Activated naive CD4-positive, alpha-beta T cell treated with anti-CD3 and anti-CD28 coated beads, Interleukin-2, amount 50 U/mL, for 24 hours (primary cell): ENCODE measurements at regions not wholly inside any gene's neighbourhood (a gene's known extent, or its start where the extent isn't known, plus 50 kb on each side); places are given as distances from the start of the nearest gene placed in this dataset.

Experiments
- H3K27ac Mint-ChIP-seq: one replicate; pipeline ENCODE4 v1.8.0; 2021; ENCODE audit warnings: mild to moderate bottlenecking, mixed read lengths
- H3K27me3 Mint-ChIP-seq: one replicate; pipeline ENCODE4 v1.8.0; 2021; ENCODE audit warnings: mixed read lengths
- H3K36me3 Mint-ChIP-seq: one replicate; pipeline ENCODE4 v1.8.0; 2021; ENCODE audit warnings: mixed read lengths
- H3K4me1 Mint-ChIP-seq: one replicate; pipeline ENCODE4 v1.8.0; 2021; ENCODE audit warnings: mixed read lengths
- H3K4me3 Mint-ChIP-seq: one replicate; pipeline ENCODE4 v1.8.0; 2021; ENCODE audit warnings: mild to moderate bottlenecking, mixed read lengths
- H3K9me3 Mint-ChIP-seq: one replicate; pipeline ENCODE4 v1.8.0; 2021; ENCODE audit warnings: mixed read lengths

DNA sequence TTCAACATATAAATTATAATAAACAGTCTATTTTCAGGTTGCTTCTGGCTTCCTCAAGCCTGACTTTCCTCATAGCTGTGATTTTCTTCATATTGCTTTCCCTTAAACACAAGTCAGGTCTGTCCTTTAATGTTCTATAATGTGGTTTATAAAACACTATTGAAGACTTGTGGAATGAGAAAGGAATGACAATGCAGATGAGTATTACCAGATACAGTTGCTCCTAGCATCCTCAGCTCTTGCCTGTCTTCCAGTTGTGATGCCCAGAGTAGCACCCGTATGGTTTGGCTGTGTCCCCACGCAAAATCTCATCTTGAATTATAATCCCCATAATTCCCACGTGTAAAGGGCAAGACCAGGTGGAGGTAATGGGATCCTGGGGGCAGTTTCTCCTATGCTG, 265.7 kb upstream of the BOD1L1 start:
- H3K27me3 Mint-ChIP-seq, result no peaks in the 10 kb centered on the region
- no peak overlapping the region for H3K4me3 Mint-ChIP-seq
- H3K36me3 Mint-ChIP-seq, result no peaks in the 10 kb centered on the region
- no peaks in the 10 kb centered on the region for H3K4me1 Mint-ChIP-seq
- no peaks in the 10 kb centered on the region for H3K9me3 Mint-ChIP-seq
- H3K27ac Mint-ChIP-seq, result no peak overlapping the region

DNA sequence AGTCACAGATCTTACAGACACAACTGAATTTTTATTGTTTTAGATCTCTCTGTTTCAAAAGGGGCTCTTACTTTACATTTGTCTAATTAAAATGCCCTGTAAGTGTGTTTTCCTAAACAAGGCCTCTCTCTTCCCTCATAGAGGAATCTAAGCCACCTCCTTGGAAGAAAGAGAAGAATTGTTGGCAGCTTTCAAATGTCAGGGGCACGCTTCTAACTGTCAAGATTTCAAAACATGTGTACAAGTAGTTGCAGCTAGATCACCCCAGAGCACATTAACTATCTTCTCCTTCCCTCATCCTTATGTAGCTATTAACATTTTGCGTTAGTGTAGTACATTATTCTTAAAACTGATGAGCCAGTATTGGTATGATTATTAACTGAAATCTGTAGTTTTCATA, 266.5 kb upstream of the BOD1L1 start:
- H3K36me3 Mint-ChIP-seq, result no peaks in the 10 kb centered on the region
- H3K4me1 Mint-ChIP-seq, result no peaks in the 10 kb centered on the region

DNA sequence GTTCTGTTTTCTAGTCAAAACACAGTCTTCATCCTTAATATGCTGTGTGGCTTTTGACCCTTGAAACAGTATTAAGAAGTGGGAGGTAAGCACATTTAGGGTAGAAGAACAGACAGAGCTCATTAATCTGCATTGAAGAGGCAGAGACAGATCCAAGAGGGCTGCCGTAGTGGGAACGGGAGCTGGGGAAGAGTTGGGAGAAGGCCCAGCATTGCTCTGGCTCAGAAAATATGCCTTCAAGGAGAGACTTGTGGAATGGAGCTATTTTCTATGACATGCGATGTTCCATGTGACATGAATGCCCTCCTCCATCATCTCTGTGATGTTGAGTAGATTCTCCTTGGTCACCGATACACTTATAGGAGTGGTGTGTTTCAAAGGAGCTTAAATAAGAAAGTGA, 273.3 kb upstream of the BOD1L1 start:
- Mint-ChIP-seq H3K4me3 (no peak overlapping the region), H3K4me1 (no peaks in the 10 kb centered on the region), H3K27me3 (no peaks in the 10 kb centered on the region), H3K9me3 (no peaks in the 10 kb centered on the region), H3K27ac (no peak overlapping the region), H3K36me3 (no peaks in the 10 kb centered on the region)

More for the DNA sequence above, 266.5 kb upstream of the BOD1L1 start:
- Mint-ChIP-seq H3K4me3 (no peak overlapping the region), H3K27ac (no peak overlapping the region), H3K27me3 (no peaks in the 10 kb centered on the region), H3K9me3 (no peaks in the 10 kb centered on the region)

DNA sequence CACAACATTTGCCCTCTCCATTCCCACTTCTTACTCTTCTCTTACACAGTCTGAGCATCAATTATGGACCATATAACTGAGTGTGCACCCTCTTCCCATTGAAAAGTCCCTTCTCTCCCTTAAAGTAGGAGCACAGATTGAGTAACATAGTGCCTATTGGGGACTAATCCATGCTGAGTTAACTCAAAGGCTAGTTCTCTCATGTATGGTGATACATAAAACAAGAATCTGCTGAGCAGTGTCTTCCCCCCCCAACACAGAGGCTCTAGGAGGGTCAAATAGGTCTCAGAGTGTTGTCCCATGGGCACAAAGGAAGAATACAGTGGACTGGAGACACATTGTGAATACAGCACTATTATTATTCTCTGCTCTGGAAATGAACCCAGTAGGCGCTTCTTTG, 274.6 kb upstream of the BOD1L1 start:
- H3K27me3 Mint-ChIP-seq, result no peaks in the 10 kb centered on the region
- H3K9me3 Mint-ChIP-seq, result no peaks in the 10 kb centered on the region
- H3K36me3 Mint-ChIP-seq, result no peaks in the 10 kb centered on the region

DNA sequence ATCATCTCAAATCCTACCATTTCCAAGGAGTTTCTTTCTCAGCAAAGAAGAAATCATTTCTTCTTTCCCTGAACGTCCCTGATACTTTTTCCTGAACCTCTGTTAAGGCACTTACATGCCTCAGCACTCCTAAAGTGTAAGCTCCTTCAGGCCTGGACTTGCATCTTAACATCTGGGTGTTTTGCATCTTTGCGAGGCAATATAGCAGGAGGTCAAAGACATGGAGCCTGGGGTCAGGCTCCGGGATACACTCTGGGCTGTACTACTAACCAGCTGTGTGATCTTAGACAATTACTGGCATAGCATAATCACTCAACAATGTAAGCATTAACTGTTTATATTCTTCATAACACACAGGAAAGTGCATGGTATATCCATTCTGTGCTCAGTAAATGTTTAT, 275.5 kb upstream of the BOD1L1 start:
- H3K4me3 Mint-ChIP-seq, result no peak overlapping the region
- no peaks in the 10 kb centered on the region for H3K9me3 Mint-ChIP-seq
- no peaks in the 10 kb centered on the region for H3K4me1 Mint-ChIP-seq
- no peaks in the 10 kb centered on the region for H3K27me3 Mint-ChIP-seq
- no peaks in the 10 kb centered on the region for H3K36me3 Mint-ChIP-seq
- no peak overlapping the region for H3K27ac Mint-ChIP-seq

More for the DNA sequence above, 274.6 kb upstream of the BOD1L1 start:
- no peak overlapping the region for H3K27ac Mint-ChIP-seq
- H3K4me1 Mint-ChIP-seq, result no peaks in the 10 kb centered on the region
- H3K4me3 Mint-ChIP-seq, result no peak overlapping the region

DNA sequence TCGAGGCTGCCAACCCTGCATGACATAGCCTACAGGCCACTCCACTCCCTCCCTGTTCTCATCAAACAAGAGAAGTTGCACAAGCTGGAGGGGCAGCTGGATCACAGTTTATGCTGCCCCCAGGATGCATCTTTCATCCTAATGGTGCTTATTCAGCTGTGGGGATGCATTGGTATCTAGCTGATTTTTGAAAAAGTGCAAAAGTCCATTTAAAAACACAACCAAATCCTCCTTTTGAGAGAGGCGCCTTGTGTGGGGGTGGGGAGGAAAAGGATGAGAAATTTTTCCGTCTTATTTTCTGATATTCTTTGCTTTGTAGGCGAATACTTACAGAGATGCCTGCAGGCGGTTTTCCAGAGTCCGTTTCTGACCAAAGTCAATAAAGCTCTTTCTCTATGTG, 276.4 kb upstream of the BOD1L1 start:
- H3K4me3 Mint-ChIP-seq, result no peak overlapping the region

DNA sequence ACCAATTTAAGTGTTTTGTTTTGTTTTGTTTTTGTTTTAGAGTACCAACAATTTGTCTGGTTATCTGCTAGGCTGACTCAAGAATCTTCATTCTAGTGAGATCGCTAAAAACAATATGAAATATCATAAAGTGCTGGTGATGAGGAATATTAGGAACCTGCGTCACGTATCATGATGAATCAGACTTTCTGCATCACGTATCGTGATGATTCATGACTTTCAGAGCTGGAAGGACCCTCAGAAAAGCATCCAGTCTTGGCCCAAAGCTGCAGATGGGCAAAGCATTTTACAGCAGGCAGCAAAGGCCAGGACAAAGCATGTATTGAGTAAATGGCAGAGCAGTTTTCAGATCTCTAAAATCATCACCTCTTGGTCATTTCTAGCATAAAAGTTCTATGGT, 278.0 kb upstream of the BOD1L1 start:
- H3K36me3 Mint-ChIP-seq, result no peaks in the 10 kb centered on the region
- no peaks in the 10 kb centered on the region for H3K27me3 Mint-ChIP-seq
- no peak overlapping the region for H3K27ac Mint-ChIP-seq

More for the DNA sequence above, 276.4 kb upstream of the BOD1L1 start:
- Mint-ChIP-seq H3K27ac (no peak overlapping the region), H3K36me3 (no peaks in the 10 kb centered on the region), H3K4me1 (no peaks in the 10 kb centered on the region), H3K9me3 (no peaks in the 10 kb centered on the region), H3K27me3 (no peaks in the 10 kb centered on the region)

DNA sequence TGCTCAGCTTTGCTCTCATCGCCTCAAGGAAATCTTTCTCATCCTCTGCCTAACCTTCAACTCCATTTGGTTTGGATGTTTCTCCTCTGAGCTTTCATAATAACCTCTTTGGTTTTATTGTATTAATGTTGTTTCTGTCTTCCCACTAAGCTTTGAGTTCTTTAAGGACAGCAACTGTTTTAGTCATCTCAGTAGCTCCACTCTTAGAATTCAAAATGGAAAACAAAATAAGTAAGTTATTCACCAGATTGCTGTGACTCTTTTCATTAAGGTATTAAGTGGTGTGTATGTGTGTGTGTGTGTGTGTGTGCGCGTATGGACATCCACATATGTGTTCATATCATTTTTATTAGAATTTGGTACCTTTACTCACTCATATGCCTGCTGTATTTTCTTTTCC, 279.2 kb upstream of the BOD1L1 start:
- Mint-ChIP-seq H3K4me3 (no peak overlapping the region), H3K27ac (no peak overlapping the region), H3K36me3 (no peaks in the 10 kb centered on the region), H3K4me1 (no peaks in the 10 kb centered on the region), H3K9me3 (no peaks in the 10 kb centered on the region), H3K27me3 (peaks cover 2% of the 10 kb centered on the region)

More for the DNA sequence above, 278.0 kb upstream of the BOD1L1 start:
- H3K4me1 Mint-ChIP-seq, result no peaks in the 10 kb centered on the region
- no peak overlapping the region for H3K4me3 Mint-ChIP-seq
- no peaks in the 10 kb centered on the region for H3K9me3 Mint-ChIP-seq

DNA sequence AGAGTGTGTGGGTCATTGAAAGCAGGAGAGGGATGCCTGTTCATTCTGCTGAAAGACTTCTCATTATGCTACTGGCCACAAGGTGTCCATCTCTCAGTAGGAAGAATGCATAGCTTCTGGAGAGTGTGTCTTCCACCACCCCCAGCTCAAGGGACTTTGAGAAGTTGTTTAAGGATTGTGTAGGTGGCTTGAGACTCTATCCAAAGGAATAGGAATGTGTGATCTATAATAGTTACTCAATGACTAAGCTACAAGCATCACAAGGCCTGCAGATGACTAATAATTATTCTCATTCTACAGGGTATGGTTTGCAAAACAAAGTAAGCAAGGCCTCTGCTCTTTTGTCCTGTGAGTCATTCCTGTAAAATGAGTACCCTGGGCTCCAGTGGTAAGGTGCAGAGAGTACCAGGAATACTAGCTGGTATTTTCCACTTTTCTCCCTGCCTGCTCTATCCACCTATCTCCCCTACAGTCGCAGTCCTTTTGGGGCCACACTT, 279.8 kb upstream of the BOD1L1 start:
- H3K9me3 Mint-ChIP-seq, result no peaks in the 10 kb centered on the region
- H3K27ac Mint-ChIP-seq, result no peak overlapping the region
- H3K36me3 Mint-ChIP-seq, result no peaks in the 10 kb centered on the region
- no peak overlapping the region for H3K4me3 Mint-ChIP-seq
- peaks cover 2% of the 10 kb centered on the region for H3K27me3 Mint-ChIP-seq
- no peaks in the 10 kb centered on the region for H3K4me1 Mint-ChIP-seq

DNA sequence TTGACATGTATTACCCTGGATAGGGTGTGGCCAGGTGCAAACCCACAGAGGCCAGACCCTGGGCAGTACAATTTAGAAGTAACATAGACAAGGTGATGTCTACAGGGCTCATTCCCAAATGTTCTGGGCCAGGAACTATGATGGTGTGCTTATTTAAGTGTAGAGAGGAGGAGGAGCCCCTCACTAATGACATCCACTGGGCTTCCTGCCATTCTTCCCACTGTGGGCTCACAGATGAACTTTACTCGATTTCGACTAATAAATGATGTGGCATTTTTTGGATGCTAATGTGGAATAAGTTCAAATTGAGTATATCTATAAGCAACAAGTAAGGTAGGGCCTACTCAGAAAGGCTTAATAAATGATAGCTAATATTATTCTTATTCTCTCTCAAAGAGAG, 280.9 kb upstream of the BOD1L1 start:
- H3K4me3 Mint-ChIP-seq, result no peak overlapping the region

DNA sequence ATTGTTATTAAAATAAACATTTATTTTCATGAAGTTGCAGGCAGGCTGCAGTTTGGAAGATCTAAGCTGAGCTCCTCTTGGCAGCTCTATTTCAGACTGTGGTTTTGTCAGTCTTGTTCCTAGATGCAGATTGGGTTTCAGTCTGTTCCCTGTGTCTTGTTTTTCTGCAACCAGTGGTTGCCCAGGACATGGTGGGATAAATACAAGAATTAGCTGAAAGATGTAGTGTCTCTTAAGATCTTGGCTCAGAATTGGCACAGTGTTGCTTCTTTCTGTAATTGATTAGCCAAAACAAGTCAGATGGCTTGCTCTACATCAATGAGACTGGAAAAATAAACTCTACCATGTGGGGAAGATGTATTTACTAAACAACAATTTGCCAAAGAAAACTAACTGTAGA, 283.0 kb upstream of the BOD1L1 start:
- H3K4me3 Mint-ChIP-seq, result no peak overlapping the region
- peaks cover 2% of the 10 kb centered on the region for H3K27me3 Mint-ChIP-seq
- no peaks in the 10 kb centered on the region for H3K36me3 Mint-ChIP-seq
- H3K9me3 Mint-ChIP-seq, result no peaks in the 10 kb centered on the region
- H3K27ac Mint-ChIP-seq, result no peak overlapping the region
- H3K4me1 Mint-ChIP-seq, result no peaks in the 10 kb centered on the region

More for the DNA sequence above, 280.9 kb upstream of the BOD1L1 start:
- peaks cover 2% of the 10 kb centered on the region for H3K27me3 Mint-ChIP-seq
- no peak overlapping the region for H3K27ac Mint-ChIP-seq
- H3K4me1 Mint-ChIP-seq, result no peaks in the 10 kb centered on the region
- no peaks in the 10 kb centered on the region for H3K9me3 Mint-ChIP-seq
- H3K36me3 Mint-ChIP-seq, result no peaks in the 10 kb centered on the region

DNA sequence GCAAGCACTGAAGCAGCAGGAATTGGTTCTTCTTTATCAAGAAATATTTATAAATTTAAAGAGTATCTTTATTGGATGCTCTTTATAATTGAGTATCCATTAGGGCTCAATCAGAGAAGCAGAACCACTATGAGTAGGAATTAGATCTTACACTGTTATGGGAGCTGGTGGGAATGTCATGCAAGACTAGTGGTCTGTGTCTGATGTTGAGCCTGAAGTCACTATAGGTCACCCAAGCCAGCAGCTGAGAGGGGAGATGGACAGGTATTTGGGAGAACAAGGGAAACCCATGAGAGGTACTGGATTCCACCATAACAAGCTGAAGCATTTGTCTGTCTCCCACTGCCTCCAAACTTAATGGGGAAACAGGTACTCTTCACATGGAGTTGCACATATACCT, 283.7 kb upstream of the BOD1L1 start:
- Mint-ChIP-seq H3K27me3 (peaks cover 2% of the 10 kb centered on the region), H3K4me1 (no peaks in the 10 kb centered on the region), H3K27ac (no peak overlapping the region), H3K36me3 (no peaks in the 10 kb centered on the region), H3K9me3 (no peaks in the 10 kb centered on the region), H3K4me3 (no peak overlapping the region)

DNA sequence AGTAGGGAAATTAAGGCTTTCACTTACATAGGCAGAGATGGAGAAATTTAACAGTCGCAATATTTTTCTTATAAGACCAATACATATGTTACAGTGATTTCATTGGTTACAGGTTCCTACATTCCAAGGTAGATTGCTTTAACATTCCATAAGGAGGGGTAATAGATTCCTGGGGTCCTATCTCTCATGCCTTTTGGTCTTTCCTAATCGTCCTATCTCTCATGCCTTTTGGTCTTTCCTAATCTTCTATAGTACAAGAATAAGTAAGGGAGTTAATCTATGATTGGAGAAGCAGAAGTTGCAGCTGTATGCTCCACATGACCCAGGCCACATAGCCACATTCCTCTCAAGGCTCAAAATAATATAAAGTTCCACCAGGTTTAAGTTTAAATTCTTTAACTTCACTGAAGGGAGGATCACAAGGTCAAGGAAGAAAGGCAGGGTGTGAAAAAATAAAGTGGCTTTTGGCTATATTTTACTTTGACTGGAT, 285.0 kb upstream of the BOD1L1 start:
- Mint-ChIP-seq H3K4me1 (no peaks in the 10 kb centered on the region), H3K9me3 (no peaks in the 10 kb centered on the region)

DNA sequence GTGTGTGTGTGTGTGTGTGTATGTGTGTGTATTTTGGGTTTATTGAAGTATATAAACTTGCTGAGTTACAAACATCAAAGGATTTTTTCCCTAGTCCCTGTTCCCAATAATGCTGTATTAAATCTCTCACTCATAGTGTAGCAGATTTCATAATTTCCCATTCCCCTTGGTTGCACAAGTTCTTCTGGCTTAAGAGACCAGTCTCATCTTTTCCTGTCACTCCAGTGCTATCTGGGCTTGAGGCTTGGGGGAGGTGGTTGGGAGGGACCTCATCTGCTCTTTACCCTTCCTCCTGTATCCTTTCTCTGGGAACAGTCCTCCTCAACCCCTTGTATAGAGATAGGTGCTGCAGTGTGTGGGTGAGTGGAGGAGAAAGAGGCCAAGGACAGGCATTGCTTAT, 285.4 kb upstream of the BOD1L1 start:
- H3K36me3 Mint-ChIP-seq, result no peaks in the 10 kb centered on the region

More for the DNA sequence above, 285.0 kb upstream of the BOD1L1 start:
- H3K36me3 Mint-ChIP-seq, result no peaks in the 10 kb centered on the region
- no peak overlapping the region for H3K27ac Mint-ChIP-seq
- H3K27me3 Mint-ChIP-seq, result peaks cover 6% of the 10 kb centered on the region
- H3K4me3 Mint-ChIP-seq, result no peak overlapping the region

DNA sequence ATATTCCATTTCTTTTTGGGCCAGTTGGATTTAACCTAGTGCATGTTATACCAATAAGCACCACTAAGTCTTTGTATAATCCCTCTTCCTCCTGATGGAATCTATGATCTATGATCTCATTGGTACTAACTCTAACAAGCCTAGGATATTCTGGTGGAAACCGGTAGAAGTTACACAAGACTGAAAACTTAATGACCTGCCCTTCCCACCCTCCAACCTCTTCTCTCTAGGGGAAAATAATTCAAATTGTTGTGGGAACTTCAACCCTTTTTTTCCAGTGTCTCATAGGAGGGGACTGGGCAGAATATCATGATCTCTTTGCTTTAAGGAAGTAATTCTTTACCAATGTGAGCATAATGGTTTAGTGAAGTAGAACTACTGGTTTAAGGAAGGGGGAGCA, 289.5 kb upstream of the BOD1L1 start:
- Mint-ChIP-seq H3K27ac (no peak overlapping the region), H3K4me1 (no peaks in the 10 kb centered on the region), H3K27me3 (peaks cover 5% of the 10 kb centered on the region), H3K36me3 (no peaks in the 10 kb centered on the region), H3K9me3 (no peaks in the 10 kb centered on the region), H3K4me3 (no peak overlapping the region)

More for the DNA sequence above, 285.4 kb upstream of the BOD1L1 start:
- Mint-ChIP-seq H3K27ac (no peak overlapping the region), H3K9me3 (no peaks in the 10 kb centered on the region), H3K27me3 (peaks cover 6% of the 10 kb centered on the region), H3K4me1 (no peaks in the 10 kb centered on the region), H3K4me3 (no peak overlapping the region)

DNA sequence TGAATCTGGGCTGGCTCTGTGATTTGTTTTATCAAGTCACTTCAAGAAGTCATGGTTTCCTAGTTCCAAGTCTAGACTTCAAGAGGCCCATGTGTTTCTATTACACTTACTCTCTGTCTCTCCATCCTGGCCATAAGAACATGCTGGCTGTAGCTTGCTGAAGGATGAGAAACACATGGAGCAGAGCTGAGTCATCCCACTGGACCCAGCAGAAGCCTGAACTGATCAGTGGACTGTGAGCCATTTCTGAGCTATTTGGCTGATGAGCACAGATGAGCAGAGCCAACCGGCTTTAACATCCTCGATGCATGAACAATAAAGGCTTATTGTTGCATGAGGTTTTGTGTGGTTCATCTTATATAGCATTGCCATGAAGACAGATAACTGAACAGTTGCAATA, 290.6 kb upstream of the BOD1L1 start:
- no peaks in the 10 kb centered on the region for H3K36me3 Mint-ChIP-seq
- no peaks in the 10 kb centered on the region for H3K4me1 Mint-ChIP-seq
- H3K27ac Mint-ChIP-seq, result no peak overlapping the region

DNA sequence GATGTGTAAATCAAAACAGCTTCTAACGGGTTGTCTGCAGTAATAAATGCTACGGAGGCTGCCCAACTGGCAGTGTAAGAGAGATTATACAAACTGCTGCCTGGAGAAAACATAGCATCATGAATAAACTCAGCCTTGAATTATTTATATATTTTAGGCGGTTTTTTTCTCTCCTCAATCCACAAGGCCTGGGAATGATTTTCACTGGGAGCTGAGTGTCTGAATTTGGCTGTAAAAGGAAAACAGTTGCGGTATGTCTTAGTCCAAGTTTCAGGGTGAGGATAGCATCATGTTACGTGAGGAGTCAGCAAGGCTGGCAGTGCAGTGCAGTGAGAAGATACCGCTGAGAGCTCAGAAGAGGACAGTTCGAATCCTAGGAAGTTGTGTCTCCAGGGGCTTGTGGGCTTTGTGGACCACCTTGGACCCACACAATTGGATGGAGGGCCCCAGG, 291.5 kb upstream of the BOD1L1 start:
- H3K27me3 Mint-ChIP-seq, result peaks cover 5% of the 10 kb centered on the region
- H3K4me3 Mint-ChIP-seq, result no peak overlapping the region
- no peak overlapping the region for H3K27ac Mint-ChIP-seq
- H3K36me3 Mint-ChIP-seq, result no peaks in the 10 kb centered on the region
- H3K9me3 Mint-ChIP-seq, result no peaks in the 10 kb centered on the region
- H3K4me1 Mint-ChIP-seq, result no peaks in the 10 kb centered on the region

More for the DNA sequence above, 290.6 kb upstream of the BOD1L1 start:
- Mint-ChIP-seq H3K4me3 (no peak overlapping the region), H3K27me3 (peaks cover 5% of the 10 kb centered on the region), H3K9me3 (no peaks in the 10 kb centered on the region)
